SK-N-SH (cell line): ENCODE measurements at regions not wholly inside any gene's neighbourhood (a gene's known extent, or its start where the extent isn't known, plus 50 kb on each side); places are given as distances from the start of the nearest gene placed in this dataset.

Experiments used
- CTCF ChIA-PET: fragments of 300-600, 350-600 bp; formaldehyde crosslinking; extraction: SDS; loops from one replicate; lab custom pipeline; 2021; lab: Yijun Ruan, JAX
- POLR2A ChIA-PET: fragments of 350-600 bp; sonication (Branson Sonifier 250); formaldehyde crosslinking; extraction: SDS; loops from one replicate; lab custom pipeline; 2020; ENCODE audit warnings: antibody characterized with exemption, inconsistent platforms; lab: Yijun Ruan, JAX
- DNase-seq: peaks from one replicate; pipeline ENCODE4 v3.0.0; 2012
- H2AFZ ChIP-seq: fragments of 200-600 bp; sonication (generic); 2 replicates; pipeline ENCODE4 v1.8.1; 2016; ENCODE audit warnings: antibody characterized with exemption, mild to moderate bottlenecking, low read depth
- H3F3A ChIP-seq: fragments of 200-600 bp; sonication (generic); replicated peaks from 2 replicates; pipeline ENCODE3; 2016; ENCODE audit warnings: antibody characterized with exemption, mild to moderate bottlenecking; ENCODE audit not compliant: insufficient read depth
- H3K27ac ChIP-seq, 2 experiments: fragments of 200-500 bp in 1 of 2; fragments of 200-600 bp in 1 of 2; sonication (Bioruptor generic) in 1 of 2; sonication (generic), shearing (Covaris generic) in 1 of 2; 2 replicates each; pipeline versions ENCODE4 v1.5.1 to v1.6.1; 2014 to 2016; ENCODE audit warnings: low read depth in 2 of 2, inconsistent platforms in 1 of 2, low read length in 1 of 2, mild to moderate bottlenecking in 1 of 2, mixed read lengths in 1 of 2
- H3K27me3 ChIP-seq: fragments of 200-600 bp; sonication (generic), shearing (Covaris generic); 2 replicates; pipeline ENCODE4 v1.6.1; 2016; ENCODE audit warnings: mixed run types; ENCODE audit not compliant: insufficient read depth
- H3K36me3 ChIP-seq, 2 experiments: fragments of 200-500 bp in 1 of 2; fragments of 200-600 bp in 1 of 2; sonication (Bioruptor generic) in 1 of 2; sonication (generic) in 1 of 2; replicated peaks in 1 of 2; 2 replicates each; pipeline versions ENCODE3 to v1.5.1; 2014 to 2016; ENCODE audit warnings: low read length in 1 of 2, mild to moderate bottlenecking in 1 of 2; ENCODE audit not compliant: insufficient read depth in 2 of 2, control insufficient read depth in 1 of 2
- H3K4me1 ChIP-seq, 2 experiments: fragments of 200-500 bp in 1 of 2; fragments of 200-600 bp in 1 of 2; sonication (Bioruptor generic) in 1 of 2; sonication (generic), shearing (Covaris generic) in 1 of 2; 2 replicates each; pipeline versions ENCODE4 v1.5.1 to v1.6.1; 2014 to 2016; ENCODE audit warnings: low read depth in 1 of 2, low read length in 1 of 2, mixed run types in 1 of 2; ENCODE audit not compliant: insufficient read depth in 2 of 2, control insufficient read depth in 1 of 2
- H3K4me2 ChIP-seq: fragments of 200-600 bp; sonication (generic), shearing (Covaris generic); 2 replicates; pipeline ENCODE4 v1.6.1; 2017; ENCODE audit warnings: mixed run types
- H3K4me3 ChIP-seq, 2 experiments: fragments of 200-500 bp in 1 of 2; fragments of 200-600 bp in 1 of 2; sonication (Bioruptor generic) in 1 of 2; sonication (generic), shearing (Covaris generic) in 1 of 2; 2 replicates each; pipeline versions ENCODE4 v1.5.1 to v1.8.1; 2014 to 2016; ENCODE audit warnings: low read depth in 2 of 2, inconsistent platforms in 1 of 2, low read length in 1 of 2, mild to moderate bottlenecking in 1 of 2, mixed read lengths in 1 of 2, moderate library complexity in 1 of 2
- H3K79me2 ChIP-seq: fragments of 200-600 bp; sonication (generic); 2 replicates; pipeline ENCODE4 v1.8.1; 2017; ENCODE audit warnings: mild to moderate bottlenecking; ENCODE audit not compliant: insufficient read depth
- H3K9ac ChIP-seq: fragments of 200-600 bp; sonication (generic); 2 replicates; pipeline ENCODE4 v1.6.1; 2017; ENCODE audit warnings: mixed run types
- H3K9me2 ChIP-seq: fragments of 200-600 bp; sonication (generic); 2 replicates; pipeline ENCODE4 v1.6.1; 2017; ENCODE audit warnings: mixed run types
- H3K9me3 ChIP-seq: fragments of 200-600 bp; sonication (generic); 2 replicates; pipeline ENCODE4 v1.6.1; 2017; ENCODE audit warnings: mixed run types, mild to moderate bottlenecking, moderate library complexity
- H4K20me1 ChIP-seq: fragments of 200-600 bp; sonication (generic); 2 replicates; pipeline ENCODE4 v1.6.1; 2017; ENCODE audit warnings: mild to moderate bottlenecking, mixed run types; ENCODE audit not compliant: insufficient read depth
- FOSL2 ChIP-seq: IDR thresholded peaks from 2 replicates; pipeline ENCODE4 v1.4.0; 2012; ENCODE audit warnings: low read depth, mild to moderate bottlenecking, moderate library complexity, borderline replicate concordance
- FOXJ3 ChIP-seq: sonication (generic); formaldehyde crosslinking; IDR thresholded peaks from 2 replicates; pipeline ENCODE4 v1.5.1; 2020; ENCODE audit warnings: mild to moderate bottlenecking, missing genetic modification reagents
- FOXM1 ChIP-seq: IDR thresholded peaks from 2 replicates; pipeline ENCODE4 v1.4.0; 2012; ENCODE audit warnings: low read depth, mild to moderate bottlenecking
- GABPA ChIP-seq: IDR thresholded peaks from 2 replicates; pipeline ENCODE4 v1.4.0; 2012; ENCODE audit warnings: low read depth, mild to moderate bottlenecking
- MEF2A ChIP-seq: IDR thresholded peaks from 2 replicates; pipeline ENCODE4 v1.4.0; 2012; ENCODE audit warnings: low read depth, borderline replicate concordance
- NFIC ChIP-seq: IDR thresholded peaks from 2 replicates; pipeline ENCODE4 v1.4.0; 2012; ENCODE audit warnings: borderline replicate concordance
- NRF1 ChIP-seq: IDR thresholded peaks from 2 replicates; pipeline ENCODE4 v1.6.1; 2012; ENCODE audit warnings: low read depth, mild to moderate bottlenecking, low read length
- POLR2AphosphoS5 ChIP-seq: IDR thresholded peaks from 2 replicates; pipeline ENCODE4 v1.6.1; 2012; ENCODE audit warnings: low read depth, low read length
- RAD21 ChIP-seq: IDR thresholded peaks from 2 replicates; pipeline ENCODE4 v1.6.1; 2012; ENCODE audit warnings: mild to moderate bottlenecking, low read length
- SIN3A ChIP-seq: IDR thresholded peaks from 2 replicates; pipeline ENCODE4 v1.6.1; 2012; ENCODE audit warnings: low read depth, mild to moderate bottlenecking, low read length, moderate library complexity, borderline replicate concordance
- SMC3 ChIP-seq: IDR thresholded peaks from 2 replicates; pipeline ENCODE4 v1.6.1; 2012; ENCODE audit warnings: low read depth, low read length, improper control_type of control experiment
- TAF1 ChIP-seq: IDR thresholded peaks from 2 replicates; pipeline ENCODE4 v1.6.1; 2012; ENCODE audit warnings: low read depth, mild to moderate bottlenecking, low read length, moderate library complexity, borderline replicate concordance
- TCF12 ChIP-seq: IDR thresholded peaks from 2 replicates; pipeline ENCODE4 v1.4.0; 2012
- WGBS: methylation state at CpG from one replicate; pipeline ENCODE4 v1.1.6; 2017; ENCODE audit warnings: low lambda C conversion rate; 5-methylcytosine and 5-hydroxymethylcytosine counted together
- TF ChIP-seq, protein P1 (sequence below): fragments of 150-350 bp; IDR thresholded peaks from 2 replicates; pipeline ENCODE4 v1.6.1; 2017; ENCODE audit warnings: antibody characterized with exemption, low read length, low read depth, borderline replicate concordance
- TF ChIP-seq, protein P2 (sequence below): IDR thresholded peaks from 2 replicates; pipeline ENCODE4 v1.4.0; 2012; ENCODE audit warnings: low read depth
- TF ChIP-seq, protein P3 (sequence below): IDR thresholded peaks from 2 replicates; pipeline ENCODE4 v1.4.0; 2012; ENCODE audit warnings: low read depth, borderline replicate concordance
- TF ChIP-seq, protein P4 (sequence below): IDR thresholded peaks from 2 replicates; pipeline ENCODE4 v1.4.0; 2012; ENCODE audit warnings: low read depth, borderline replicate concordance

DNA sequence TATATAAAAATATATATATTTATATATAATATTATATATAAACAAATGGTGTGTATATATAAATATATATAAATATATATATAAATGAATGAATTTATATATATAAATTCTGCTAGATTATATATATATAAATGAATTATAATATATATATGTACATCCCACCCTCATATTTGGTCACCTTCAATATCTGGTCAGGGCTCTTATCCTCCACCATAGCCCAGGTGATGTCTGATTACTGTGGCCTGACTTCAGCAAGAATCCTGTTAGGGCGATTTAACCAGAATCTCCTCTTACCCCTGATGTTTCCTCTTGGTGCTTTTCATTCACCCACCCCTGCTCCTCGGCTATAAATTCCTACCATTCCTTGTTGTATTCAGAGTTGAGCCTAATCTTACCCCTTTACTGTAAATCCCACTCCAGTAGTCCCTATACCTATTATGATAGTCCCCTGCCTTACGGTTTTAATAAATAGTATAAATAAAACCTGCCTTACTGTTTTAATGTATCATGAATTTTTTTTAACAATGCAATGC is 439.6 kb downstream of the PLOD2 start:
- Histone ChIP-seq H3K27me3 (no peaks in the 10 kb centered on the region), H3K9me2 (no peaks in the 10 kb centered on the region), H3K4me3 (no peak overlapping the region), H3K4me1 (no peaks in the 10 kb centered on the region), H3K79me2 (no peaks in the 10 kb centered on the region), H3K9me3 (no peaks in the 10 kb centered on the region), H3K9ac (no peak overlapping the region), H3K27ac (no peak overlapping the region), H3K4me2 (no peak overlapping the region), H3F3A (no peaks in the 10 kb centered on the region), H3K36me3 (no peaks in the 10 kb centered on the region), H2AFZ (no peak overlapping the region), H4K20me1 (no peaks in the 10 kb centered on the region)
- no peak for TF ChIP-seq POLR2AphosphoS5
- no peak for TF ChIP-seq TCF12
- TF ChIP-seq NRF1: no peak
- TF ChIP-seq, protein P1, sequence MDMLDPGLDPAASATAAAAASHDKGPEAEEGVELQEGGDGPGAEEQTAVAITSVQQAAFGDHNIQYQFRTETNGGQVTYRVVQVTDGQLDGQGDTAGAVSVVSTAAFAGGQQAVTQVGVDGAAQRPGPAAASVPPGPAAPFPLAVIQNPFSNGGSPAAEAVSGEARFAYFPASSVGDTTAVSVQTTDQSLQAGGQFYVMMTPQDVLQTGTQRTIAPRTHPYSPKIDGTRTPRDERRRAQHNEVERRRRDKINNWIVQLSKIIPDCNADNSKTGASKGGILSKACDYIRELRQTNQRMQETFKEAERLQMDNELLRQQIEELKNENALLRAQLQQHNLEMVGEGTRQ: no peak
- TF ChIP-seq, protein P2, sequence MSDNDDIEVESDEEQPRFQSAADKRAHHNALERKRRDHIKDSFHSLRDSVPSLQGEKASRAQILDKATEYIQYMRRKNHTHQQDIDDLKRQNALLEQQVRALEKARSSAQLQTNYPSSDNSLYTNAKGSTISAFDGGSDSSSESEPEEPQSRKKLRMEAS: no peak
- TF ChIP-seq SIN3A: no peak
- no peak for TF ChIP-seq FOXJ3 (CRISPR knock-in tag)
- TF ChIP-seq, protein P3, sequence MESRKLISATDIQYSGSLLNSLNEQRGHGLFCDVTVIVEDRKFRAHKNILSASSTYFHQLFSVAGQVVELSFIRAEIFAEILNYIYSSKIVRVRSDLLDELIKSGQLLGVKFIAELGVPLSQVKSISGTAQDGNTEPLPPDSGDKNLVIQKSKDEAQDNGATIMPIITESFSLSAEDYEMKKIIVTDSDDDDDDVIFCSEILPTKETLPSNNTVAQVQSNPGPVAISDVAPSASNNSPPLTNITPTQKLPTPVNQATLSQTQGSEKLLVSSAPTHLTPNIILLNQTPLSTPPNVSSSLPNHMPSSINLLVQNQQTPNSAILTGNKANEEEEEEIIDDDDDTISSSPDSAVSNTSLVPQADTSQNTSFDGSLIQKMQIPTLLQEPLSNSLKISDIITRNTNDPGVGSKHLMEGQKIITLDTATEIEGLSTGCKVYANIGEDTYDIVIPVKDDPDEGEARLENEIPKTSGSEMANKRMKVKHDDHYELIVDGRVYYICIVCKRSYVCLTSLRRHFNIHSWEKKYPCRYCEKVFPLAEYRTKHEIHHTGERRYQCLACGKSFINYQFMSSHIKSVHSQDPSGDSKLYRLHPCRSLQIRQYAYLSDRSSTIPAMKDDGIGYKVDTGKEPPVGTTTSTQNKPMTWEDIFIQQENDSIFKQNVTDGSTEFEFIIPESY: no peak
- no peak for TF ChIP-seq FOSL2
- TF ChIP-seq NFIC: no peak
- TF ChIP-seq MEF2A: no peak
- TF ChIP-seq, protein P4, sequence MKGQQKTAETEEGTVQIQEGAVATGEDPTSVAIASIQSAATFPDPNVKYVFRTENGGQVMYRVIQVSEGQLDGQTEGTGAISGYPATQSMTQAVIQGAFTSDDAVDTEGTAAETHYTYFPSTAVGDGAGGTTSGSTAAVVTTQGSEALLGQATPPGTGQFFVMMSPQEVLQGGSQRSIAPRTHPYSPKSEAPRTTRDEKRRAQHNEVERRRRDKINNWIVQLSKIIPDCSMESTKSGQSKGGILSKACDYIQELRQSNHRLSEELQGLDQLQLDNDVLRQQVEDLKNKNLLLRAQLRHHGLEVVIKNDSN: no peak
- TF ChIP-seq RAD21: no peak
- TF ChIP-seq GABPA: no peak
- no peak for TF ChIP-seq SMC3
- no peak for TF ChIP-seq FOXM1
- 21% methylated on average over 3 of the region's 3 CpGs for WGBS
- no peak for DNase-seq
- CTCF ChIA-PET: no interaction called here
- POLR2A ChIA-PET: no interaction called here

DNA sequence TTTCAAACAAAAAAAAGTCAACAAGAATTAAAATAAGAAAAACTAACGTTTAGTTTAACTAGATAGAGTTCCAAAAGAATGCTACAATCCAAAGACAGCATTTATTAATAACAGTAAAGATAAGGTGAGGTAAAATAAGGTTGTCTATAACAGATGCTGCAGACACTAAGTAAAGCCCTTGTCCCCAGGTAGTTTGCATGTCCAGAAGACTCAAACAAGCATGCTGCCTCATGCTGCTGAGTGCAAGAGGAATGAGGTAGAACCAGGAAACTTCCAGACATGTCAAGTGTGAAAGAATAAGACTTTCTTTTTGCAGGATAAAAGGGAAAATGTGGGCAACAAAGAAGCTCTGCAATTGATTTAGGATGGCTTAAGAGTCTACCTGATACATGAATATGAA is 439.2 kb downstream of the PLOD2 start:
- no peak for DNase-seq
- 6% methylated on average over 1 of the region's 1 CpG for WGBS
- H3K79me2 ChIP-seq: no peaks in the 10 kb centered on the region
- H3F3A ChIP-seq: no peaks in the 10 kb centered on the region
- H3K4me3 ChIP-seq: no peak overlapping the region
- H3K36me3 ChIP-seq: no peaks in the 10 kb centered on the region
- H3K9me3 ChIP-seq: no peaks in the 10 kb centered on the region
- no peak overlapping the region for H3K27ac ChIP-seq
- no peak overlapping the region for H3K4me2 ChIP-seq
- H2AFZ ChIP-seq: no peak overlapping the region
- no peaks in the 10 kb centered on the region for H3K9me2 ChIP-seq
- no peaks in the 10 kb centered on the region for H3K27me3 ChIP-seq
- ChIA-PET POLR2A (no interaction called here), CTCF (no interaction called here)
- no peaks in the 10 kb centered on the region for H4K20me1 ChIP-seq
- no peaks in the 10 kb centered on the region for H3K4me1 ChIP-seq
- TF ChIP-seq MEF2A (no peak), TAF1 (no peak)
- no peak overlapping the region for H3K9ac ChIP-seq
